ENCODE measurements at regions not wholly inside any gene's neighbourhood (a gene's known extent, or its start where the extent isn't known, plus 50 kb on each side); places are given as distances from the start of the nearest gene placed in this dataset.
A peak's percentile ranks its signal among the peaks of the same experiment; 100 is the strongest.

DNA sequence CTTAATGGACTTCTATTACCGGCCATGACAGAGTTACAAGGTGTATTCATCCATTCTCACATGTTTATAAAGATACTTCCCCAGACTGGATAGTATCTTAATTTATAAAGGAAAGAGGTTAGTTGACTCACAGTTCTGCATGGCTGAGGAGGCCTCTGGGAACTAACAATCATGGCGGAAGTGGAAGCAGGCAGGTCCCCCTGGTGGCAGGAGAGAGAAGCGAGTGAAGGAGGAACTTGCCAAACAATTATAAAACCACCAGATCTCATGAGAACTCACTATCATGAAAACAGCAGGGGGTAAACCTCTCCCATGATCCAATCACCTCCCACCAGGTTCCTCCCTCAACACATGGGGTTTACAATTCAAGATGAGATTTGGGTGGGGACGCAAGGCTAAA lies 170.0 kb upstream of the PDGFD start:
- POLR2A ChIA-PET: no interaction called here
- CTCF ChIA-PET: interaction anchor here (0.9 kb wide), 1 partner anchor 651 kb away, joined by 3 read pairs; no protein-coding TSS in a partner anchor
- no peak for DNase-seq (ENCODE audit: low read depth, low spot score)

DNA sequence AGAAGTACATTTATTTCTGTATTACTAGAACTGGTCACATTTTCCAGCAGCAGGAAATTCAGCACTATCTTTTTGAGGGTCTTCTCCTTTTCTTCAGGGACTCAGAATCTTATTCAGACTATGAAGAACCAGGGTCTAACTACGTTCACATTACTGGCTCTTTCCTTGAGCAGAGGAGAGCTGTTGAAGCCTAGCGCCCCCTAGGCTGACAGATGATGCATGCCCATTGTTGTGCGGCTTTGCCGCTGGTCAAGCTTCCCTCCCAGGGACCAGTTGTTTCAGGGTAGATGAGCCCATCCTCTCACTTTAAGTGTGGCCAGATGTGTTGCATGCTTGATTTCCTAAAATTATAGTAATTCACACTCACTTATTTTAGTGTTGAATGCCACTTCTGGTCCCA lies 168.2 kb upstream of the PDGFD start:
- no peak overlapping the region for H3K4me3 ChIP-seq (ENCODE audit: low read depth, low read length)
- POLR2A ChIA-PET: no interaction called here
- TF ChIP-seq, protein P1, sequence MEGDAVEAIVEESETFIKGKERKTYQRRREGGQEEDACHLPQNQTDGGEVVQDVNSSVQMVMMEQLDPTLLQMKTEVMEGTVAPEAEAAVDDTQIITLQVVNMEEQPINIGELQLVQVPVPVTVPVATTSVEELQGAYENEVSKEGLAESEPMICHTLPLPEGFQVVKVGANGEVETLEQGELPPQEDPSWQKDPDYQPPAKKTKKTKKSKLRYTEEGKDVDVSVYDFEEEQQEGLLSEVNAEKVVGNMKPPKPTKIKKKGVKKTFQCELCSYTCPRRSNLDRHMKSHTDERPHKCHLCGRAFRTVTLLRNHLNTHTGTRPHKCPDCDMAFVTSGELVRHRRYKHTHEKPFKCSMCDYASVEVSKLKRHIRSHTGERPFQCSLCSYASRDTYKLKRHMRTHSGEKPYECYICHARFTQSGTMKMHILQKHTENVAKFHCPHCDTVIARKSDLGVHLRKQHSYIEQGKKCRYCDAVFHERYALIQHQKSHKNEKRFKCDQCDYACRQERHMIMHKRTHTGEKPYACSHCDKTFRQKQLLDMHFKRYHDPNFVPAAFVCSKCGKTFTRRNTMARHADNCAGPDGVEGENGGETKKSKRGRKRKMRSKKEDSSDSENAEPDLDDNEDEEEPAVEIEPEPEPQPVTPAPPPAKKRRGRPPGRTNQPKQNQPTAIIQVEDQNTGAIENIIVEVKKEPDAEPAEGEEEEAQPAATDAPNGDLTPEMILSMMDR (IDR thresholded peaks at IDR 0.05; ENCODE audit: insufficient read depth, low read length, missing control alignments): no peak
- DNase-seq (ENCODE audit: low read depth, low spot score): no peak
- CTCF ChIA-PET: no interaction called here

More for the DNA sequence above, 170.0 kb upstream of the PDGFD start:
- TF ChIP-seq, protein P1 (IDR thresholded peaks at IDR 0.05; ENCODE audit: insufficient read depth, low read length, missing control alignments): peak; percentile 32
- H3K4me3 ChIP-seq (ENCODE audit: low read depth, low read length): no peak overlapping the region

DNA sequence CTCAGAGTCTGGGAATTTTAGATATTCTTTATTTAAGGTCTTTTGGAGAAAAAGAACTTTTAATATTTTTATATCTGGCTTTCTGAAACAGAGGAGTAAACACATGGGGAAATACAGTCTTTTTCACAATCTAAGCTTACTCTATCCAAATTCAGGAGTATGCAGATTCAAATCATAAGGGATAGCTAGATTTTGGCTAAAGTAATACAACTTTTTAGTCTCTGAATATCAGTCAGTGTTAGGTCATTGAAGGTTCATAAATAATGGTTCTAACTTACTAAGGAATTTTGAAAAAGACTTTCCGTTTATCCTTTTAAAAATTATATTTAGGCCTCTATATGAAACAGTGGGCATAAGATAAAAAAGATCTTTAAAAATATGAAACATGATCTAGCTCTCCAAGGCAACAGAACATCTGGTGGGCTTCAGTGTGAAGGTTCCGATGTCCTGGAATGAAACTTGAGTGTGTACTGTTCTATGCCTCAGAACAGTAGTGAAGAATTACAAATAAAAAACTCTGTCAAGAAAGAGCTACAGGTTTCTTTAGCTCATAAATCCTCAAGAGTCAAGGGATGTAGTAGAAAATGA lies 165.2 kb upstream of the PDGFD start:
- TF ChIP-seq, protein P1 (IDR thresholded peaks at IDR 0.05; ENCODE audit: insufficient read depth, low read length, missing control alignments): no peak

DNA sequence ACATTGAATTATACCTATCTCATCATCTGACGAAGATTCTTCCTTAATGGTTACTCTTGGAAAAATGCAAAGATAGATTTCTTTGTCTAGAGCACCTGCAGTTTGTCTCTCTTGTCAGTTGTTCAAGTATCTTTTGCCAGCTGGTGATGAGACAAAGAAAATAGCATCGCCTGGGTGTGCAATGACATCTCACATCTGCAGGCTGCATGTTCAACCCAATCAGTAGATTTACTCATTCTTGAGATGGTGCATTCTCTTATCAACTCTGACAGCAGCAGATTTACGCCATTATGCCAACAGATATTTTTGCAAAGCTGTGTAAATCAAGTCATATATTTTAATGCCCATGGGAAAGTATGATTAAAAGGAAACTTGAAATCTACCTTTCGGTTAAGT lies 164.6 kb upstream of the PDGFD start:
- TF ChIP-seq, protein P1 (IDR thresholded peaks at IDR 0.05; ENCODE audit: insufficient read depth, low read length, missing control alignments): no peak
- no peak for DNase-seq (ENCODE audit: low read depth, low spot score)
- CTCF ChIA-PET: interaction anchor here (0.8 kb wide), 1 partner anchor 14 kb away, joined by 3 read pairs; no protein-coding TSS in a partner anchor
- POLR2A ChIA-PET: no interaction called here
- H3K4me3 ChIP-seq (ENCODE audit: low read depth, low read length): no peak overlapping the region

More for the DNA sequence above, 165.2 kb upstream of the PDGFD start:
- no peak for DNase-seq (ENCODE audit: low read depth, low spot score)
- CTCF ChIA-PET: interaction anchor here (1.4 kb wide), 1 partner anchor 14 kb away, joined by 3 read pairs; no protein-coding TSS in a partner anchor
- H3K4me3 ChIP-seq (ENCODE audit: low read depth, low read length): no peak overlapping the region
- POLR2A ChIA-PET: no interaction called here

DNA sequence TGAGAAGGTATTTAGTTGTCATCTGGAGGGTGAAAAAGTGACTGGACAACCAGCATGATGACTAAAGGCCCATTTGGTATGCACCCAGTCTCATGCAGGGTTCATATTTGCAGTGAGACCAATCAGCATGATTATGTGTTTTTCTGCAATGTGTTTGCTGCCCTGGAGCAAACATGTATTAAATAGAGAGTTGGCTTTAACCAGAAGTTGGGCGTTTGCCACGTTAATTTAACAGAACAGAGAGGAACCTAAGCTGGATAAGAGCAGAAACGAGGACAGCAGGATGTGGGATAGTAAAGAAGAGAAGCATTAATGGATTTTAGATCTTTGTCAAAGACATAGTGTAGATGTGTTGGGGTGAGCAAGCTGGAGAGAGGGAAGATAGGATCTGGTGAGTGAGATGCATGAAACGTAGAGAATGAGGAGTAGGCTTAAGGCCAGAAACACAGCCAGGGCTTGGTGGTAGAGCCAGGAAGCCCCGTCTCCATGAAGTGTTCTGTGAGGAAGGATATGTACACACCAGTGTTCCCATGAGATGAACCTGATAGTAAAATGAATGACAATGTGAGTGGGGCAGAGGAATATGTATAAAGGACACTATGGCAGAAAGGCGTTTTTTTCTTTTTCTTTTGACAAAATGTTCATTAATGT lies 164.0 kb upstream of the PDGFD start:
- ChIA-PET CTCF (interaction anchor here (0.8 kb wide), 1 partner anchor 15 kb away, joined by 3 read pairs; no protein-coding TSS in a partner anchor), POLR2A (no interaction called here)
- TF ChIP-seq, protein P1 (IDR thresholded peaks at IDR 0.05; ENCODE audit: insufficient read depth, low read length, missing control alignments): no peak
- no peak overlapping the region for H3K4me3 ChIP-seq (ENCODE audit: low read depth, low read length)
- no peak for DNase-seq (ENCODE audit: low read depth, low spot score)

DNA sequence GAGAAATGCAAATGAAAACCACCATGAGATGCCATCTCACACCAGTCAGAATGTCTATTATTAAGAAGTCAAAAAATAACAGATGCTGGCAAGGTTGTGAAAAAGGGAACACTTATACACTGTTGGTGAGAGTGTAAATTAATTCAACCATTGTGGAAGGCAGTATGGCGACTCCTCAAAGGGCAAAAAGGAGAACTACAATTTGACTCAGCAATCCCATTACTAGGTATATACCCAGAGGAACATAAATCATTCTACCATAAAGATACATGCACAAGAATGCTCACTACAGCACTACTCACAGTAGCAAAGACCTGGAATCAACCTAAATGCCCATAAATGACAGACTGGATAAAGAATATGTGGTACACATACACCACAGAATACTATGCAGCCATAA lies 161.1 kb upstream of the PDGFD start:
- TF ChIP-seq, protein P1 (IDR thresholded peaks at IDR 0.05; ENCODE audit: insufficient read depth, low read length, missing control alignments): no peak
- H3K4me3 ChIP-seq (ENCODE audit: low read depth, low read length): no peak overlapping the region
- ChIA-PET POLR2A (no interaction called here), CTCF (no interaction called here)
- DNase-seq (ENCODE audit: low read depth, low spot score): no peak

Measured in AG04449 (cell line).